GM12878 (cell line): ENCODE measurements at regions not wholly inside any gene's neighbourhood (a gene's known extent, or its start where the extent isn't known, plus 50 kb on each side); places are given as distances from the start of the nearest gene placed in this dataset.

Source experiments
- ATAC-seq: fragments of 200-7000 bp; cut with Tn5 transposase; 3 replicates; pipeline ENCODE4 v1.9.1; 2020; ENCODE audit warnings: mild to moderate bottlenecking, moderate library complexity
- BruUV-seq: library from RNA; stranded (reverse); fragments of 400-500 nt; replicated peaks from 2 replicates; lab custom pipeline; 2021; lab: Mats Ljungman, UMichigan
- CTCF ChIA-PET: fragments of 300-600 bp; sonication (Branson Sonifier 250); formaldehyde crosslinking; extraction: SDS; loops from one replicate; lab custom pipeline; 2021; ENCODE audit warnings: inconsistent platforms; lab: Yijun Ruan, JAX
- POLR2A ChIA-PET: fragments of 350-600 bp; formaldehyde crosslinking; extraction: SDS; loops from one replicate; lab custom pipeline; 2021; ENCODE audit warnings: inconsistent platforms; lab: Charles Lee
- RAD21 ChIA-PET: fragments of 300-600 bp; sonication (Branson Sonifier 250); formaldehyde crosslinking; loops from one replicate; lab custom pipeline; 2023; ENCODE audit warnings: antibody characterized with exemption; ENCODE audit not compliant: unreplicated experiment; lab: Charles Lee
- SMC1A ChIA-PET: fragments of 300-600 bp; sonication (Branson Sonifier 250); formaldehyde crosslinking; loops from one replicate; lab custom pipeline; 2023; ENCODE audit not compliant: unreplicated experiment, uncharacterized antibody; lab: Charles Lee
- DNase-seq: peaks from one replicate; pipeline ENCODE4 v3.0.0-alpha.2; 2011; ENCODE audit warnings: low read depth, low spot score
- FAIRE-seq: peaks from 3 replicates; lab custom pipeline; 2011; peaks lifted over from hg19 to GRCh38; lab: Jason Lieb, UNC
- H2AFZ ChIP-seq: 2 replicates; pipeline ENCODE4 v1.6.0; 2011; ENCODE audit warnings: low read depth, low read length, control low read depth; ENCODE audit not compliant: control insufficient read depth
- H3K27ac ChIP-seq: 2 replicates; pipeline ENCODE4 v1.5.1; 2011; ENCODE audit warnings: control low read depth; ENCODE audit not compliant: control insufficient read depth, insufficient read depth
- H3K27me3 ChIP-seq, 2 experiments: replicated peaks in 1 of 2; 2 replicates each; pipeline versions ENCODE4 v1.6.0 to v1.6.1; 2011; ENCODE audit warnings: low read length in 1 of 2; ENCODE audit not compliant: control insufficient read depth in 2 of 2, insufficient read depth in 2 of 2
- H3K36me3 ChIP-seq, 2 experiments: 2 replicates each; pipeline ENCODE4 v1.5.1; 2011; ENCODE audit warnings: low read length in 1 of 2; ENCODE audit not compliant: control insufficient read depth in 2 of 2, insufficient read depth in 2 of 2
- H3K4me1 ChIP-seq: 2 replicates; pipeline ENCODE4 v1.6.1; 2011; ENCODE audit warnings: mild to moderate bottlenecking, low read length, moderate library complexity, mixed read lengths; ENCODE audit not compliant: control insufficient read depth, insufficient read depth
- H3K4me2 ChIP-seq: 2 replicates; pipeline ENCODE4 v1.6.0; 2011; ENCODE audit warnings: control low read depth; ENCODE audit not compliant: control insufficient read depth, insufficient read depth
- H3K4me3 ChIP-seq: fragments of 200-600 bp; sonication (generic); 2 replicates; pipeline ENCODE4 v1.5.1; 2016
- H3K79me2 ChIP-seq: 2 replicates; pipeline ENCODE4 v1.6.0; 2011; ENCODE audit warnings: low read length; ENCODE audit not compliant: control insufficient read depth, insufficient read depth
- H3K9ac ChIP-seq: 2 replicates; pipeline ENCODE4 v1.8.0; 2011; ENCODE audit warnings: low read length, control low read depth, mixed read lengths; ENCODE audit not compliant: control insufficient read depth, insufficient read depth
- H3K9me3 ChIP-seq: replicated peaks from 3 replicates; pipeline ENCODE4 v1.5.1; 2011; ENCODE audit warnings: mild to moderate bottlenecking, low read length; ENCODE audit not compliant: control insufficient read depth, insufficient read depth
- H4K20me1 ChIP-seq: 2 replicates; pipeline ENCODE4 v1.6.0; 2011; ENCODE audit not compliant: control insufficient read depth, insufficient read depth
- ASH2L ChIP-seq: fragments of 300-600, 200-600 bp; sonication (generic); IDR thresholded peaks from 2 replicates; pipeline ENCODE4 v1.6.1; 2017; ENCODE audit warnings: low read depth, mild to moderate bottlenecking, borderline replicate concordance
- KDM1A ChIP-seq: fragments of 200-600 bp; sonication (generic); IDR thresholded peaks from 2 replicates; pipeline ENCODE4 v1.6.1; 2016; ENCODE audit warnings: borderline replicate concordance
- KLF5 ChIP-seq: fragments of 450-650 bp; IDR thresholded peaks from 2 replicates; pipeline ENCODE4 v1.6.1; 2014; ENCODE audit warnings: mild to moderate bottlenecking; ENCODE audit not compliant: partially characterized antibody
- MEF2A ChIP-seq: IDR thresholded peaks from 2 replicates; pipeline ENCODE4 v1.6.1; 2011; ENCODE audit warnings: low read depth, mild to moderate bottlenecking, low read length, moderate library complexity; ENCODE audit not compliant: insufficient read depth
- NFYB ChIP-seq: IDR thresholded peaks from 2 replicates; pipeline ENCODE4 v1.6.1; 2011; ENCODE audit warnings: low read depth, mild to moderate bottlenecking, low read length, improper control_type of control experiment, moderate library complexity; ENCODE audit not compliant: insufficient read depth
- POLR2AphosphoS5 ChIP-seq: IDR thresholded peaks from 2 replicates; pipeline ENCODE4 v1.6.1; 2011; ENCODE audit warnings: mild to moderate bottlenecking, low read length, inconsistent platforms
- WGBS: methylation state at CpG from one replicate; pipeline ENCODE4 v1.1.6; 2016; ENCODE audit warnings: low lambda C conversion rate; ENCODE audit not compliant: insufficient replicate concordance, insufficient coverage; ENCODE audit errors: missing lambda C conversion rate; 5-methylcytosine and 5-hydroxymethylcytosine counted together
- in situ Hi-C: fragments of 300-500 bp; cut with MboI; formaldehyde crosslinking; loops from 9 replicates; pipeline ENCODE4 v1.14.3; 2018; ENCODE audit warnings: mixed read lengths
- intact Hi-C: fragments of 100-400 bp; cut with micrococcal nuclease; formaldehyde crosslinking; loops from one replicate; pipeline ENCODE4 v1.14.2; 2022; ENCODE audit not compliant: unreplicated experiment
- TF ChIP-seq, protein P1 (sequence below): fragments of 450-650 bp; IDR thresholded peaks from 2 replicates; pipeline ENCODE4 v1.6.1; 2017; ENCODE audit warnings: mild to moderate bottlenecking, moderate library complexity
- TF ChIP-seq, protein P2 (sequence below): IDR thresholded peaks from 2 replicates; pipeline ENCODE4 v1.6.1; 2011; ENCODE audit warnings: borderline replicate concordance, low read depth, mild to moderate bottlenecking, moderate library complexity, low read length; ENCODE audit not compliant: insufficient read depth, poor library complexity, severe bottlenecking
- TF ChIP-seq, protein P3 (sequence below): fragments of 450-650 bp; IDR thresholded peaks from 2 replicates; pipeline ENCODE4 v1.6.1; 2016; ENCODE audit warnings: mild to moderate bottlenecking, moderate library complexity, borderline replicate concordance
- TF ChIP-seq, protein P4 (sequence below): fragments of 450-650 bp; IDR thresholded peaks from 2 replicates; pipeline ENCODE4 v1.6.1; 2018; ENCODE audit warnings: borderline replicate concordance, mild to moderate bottlenecking; ENCODE audit not compliant: partially characterized antibody

DNA sequence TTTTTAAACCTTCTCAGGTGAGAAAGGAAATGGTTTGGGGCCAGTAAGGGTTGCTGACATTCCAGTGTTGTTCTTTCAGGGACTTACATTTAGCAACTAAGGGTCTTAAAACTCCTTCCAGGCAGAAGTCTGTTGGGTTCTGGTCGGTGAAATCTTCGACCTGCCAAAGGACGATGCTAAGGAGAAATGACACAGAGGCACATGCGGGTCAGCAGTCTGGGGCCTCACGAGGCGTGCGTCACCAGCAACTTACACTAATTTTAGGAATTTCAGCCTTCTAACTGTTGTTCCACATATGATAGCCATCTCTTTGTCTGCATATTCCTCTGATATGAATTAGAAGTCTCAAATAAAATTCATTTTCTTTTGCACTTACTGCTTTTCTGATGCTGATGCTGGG lies 64.1 kb upstream of the TMEM108 start (continued):
- TF ChIP-seq, protein P1, sequence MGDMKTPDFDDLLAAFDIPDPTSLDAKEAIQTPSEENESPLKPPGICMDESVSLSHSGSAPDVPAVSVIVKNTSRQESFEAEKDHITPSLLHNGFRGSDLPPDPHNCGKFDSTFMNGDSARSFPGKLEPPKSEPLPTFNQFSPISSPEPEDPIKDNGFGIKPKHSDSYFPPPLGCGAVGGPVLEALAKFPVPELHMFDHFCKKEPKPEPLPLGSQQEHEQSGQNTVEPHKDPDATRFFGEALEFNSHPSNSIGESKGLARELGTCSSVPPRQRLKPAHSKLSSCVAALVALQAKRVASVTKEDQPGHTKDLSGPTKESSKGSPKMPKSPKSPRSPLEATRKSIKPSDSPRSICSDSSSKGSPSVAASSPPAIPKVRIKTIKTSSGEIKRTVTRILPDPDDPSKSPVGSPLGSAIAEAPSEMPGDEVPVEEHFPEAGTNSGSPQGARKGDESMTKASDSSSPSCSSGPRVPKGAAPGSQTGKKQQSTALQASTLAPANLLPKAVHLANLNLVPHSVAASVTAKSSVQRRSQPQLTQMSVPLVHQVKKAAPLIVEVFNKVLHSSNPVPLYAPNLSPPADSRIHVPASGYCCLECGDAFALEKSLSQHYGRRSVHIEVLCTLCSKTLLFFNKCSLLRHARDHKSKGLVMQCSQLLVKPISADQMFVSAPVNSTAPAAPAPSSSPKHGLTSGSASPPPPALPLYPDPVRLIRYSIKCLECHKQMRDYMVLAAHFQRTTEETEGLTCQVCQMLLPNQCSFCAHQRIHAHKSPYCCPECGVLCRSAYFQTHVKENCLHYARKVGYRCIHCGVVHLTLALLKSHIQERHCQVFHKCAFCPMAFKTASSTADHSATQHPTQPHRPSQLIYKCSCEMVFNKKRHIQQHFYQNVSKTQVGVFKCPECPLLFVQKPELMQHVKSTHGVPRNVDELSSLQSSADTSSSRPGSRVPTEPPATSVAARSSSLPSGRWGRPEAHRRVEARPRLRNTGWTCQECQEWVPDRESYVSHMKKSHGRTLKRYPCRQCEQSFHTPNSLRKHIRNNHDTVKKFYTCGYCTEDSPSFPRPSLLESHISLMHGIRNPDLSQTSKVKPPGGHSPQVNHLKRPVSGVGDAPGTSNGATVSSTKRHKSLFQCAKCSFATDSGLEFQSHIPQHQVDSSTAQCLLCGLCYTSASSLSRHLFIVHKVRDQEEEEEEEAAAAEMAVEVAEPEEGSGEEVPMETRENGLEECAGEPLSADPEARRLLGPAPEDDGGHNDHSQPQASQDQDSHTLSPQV: no peak
- TF ChIP-seq, protein P2, sequence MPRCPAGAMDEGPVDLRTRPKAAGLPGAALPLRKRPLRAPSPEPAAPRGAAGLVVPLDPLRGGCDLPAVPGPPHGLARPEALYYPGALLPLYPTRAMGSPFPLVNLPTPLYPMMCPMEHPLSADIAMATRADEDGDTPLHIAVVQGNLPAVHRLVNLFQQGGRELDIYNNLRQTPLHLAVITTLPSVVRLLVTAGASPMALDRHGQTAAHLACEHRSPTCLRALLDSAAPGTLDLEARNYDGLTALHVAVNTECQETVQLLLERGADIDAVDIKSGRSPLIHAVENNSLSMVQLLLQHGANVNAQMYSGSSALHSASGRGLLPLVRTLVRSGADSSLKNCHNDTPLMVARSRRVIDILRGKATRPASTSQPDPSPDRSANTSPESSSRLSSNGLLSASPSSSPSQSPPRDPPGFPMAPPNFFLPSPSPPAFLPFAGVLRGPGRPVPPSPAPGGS: no peak
- TF ChIP-seq ASH2L: no peak

DNA sequence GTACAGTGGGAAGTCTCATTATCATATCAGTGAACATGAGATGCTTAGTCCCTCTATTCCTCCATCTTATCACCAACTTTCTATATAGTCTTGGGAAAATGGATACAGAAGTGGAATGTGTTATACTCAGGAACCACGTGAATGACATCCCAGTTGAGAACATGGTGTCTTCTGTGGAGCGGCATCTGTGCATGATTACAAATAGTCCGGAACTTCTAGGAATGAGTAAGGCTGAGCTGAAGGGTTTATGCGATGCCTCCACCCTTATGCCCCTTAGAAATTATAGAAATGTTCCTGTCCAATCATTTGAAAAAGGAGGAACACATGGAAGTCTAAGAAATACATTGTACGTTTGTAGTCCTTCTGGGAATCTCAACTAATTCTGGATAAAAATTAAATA lies 64.8 kb upstream of the TMEM108 start:
- no peak overlapping the region for H3K4me3 ChIP-seq
- no peak overlapping the region for H2AFZ ChIP-seq
- POLR2A ChIA-PET: no interaction called here
- SMC1A ChIA-PET: no interaction called here
- CTCF ChIA-PET: no interaction called here
- ATAC-seq (no peak), DNase-seq (no peak), FAIRE-seq (no peak)
- no peaks in the 10 kb centered on the region for H3K79me2 ChIP-seq
- H3K4me1 ChIP-seq: no peaks in the 10 kb centered on the region
- in situ Hi-C loops: no loop called here
- H3K9ac ChIP-seq: no peak overlapping the region
- H3K27me3 ChIP-seq: no peaks in the 10 kb centered on the region
- no peaks in the 10 kb centered on the region for H3K9me3 ChIP-seq
- BruUV-seq: no TSS peak
- H3K4me2 ChIP-seq: no peak overlapping the region
- no peak overlapping the region for H3K27ac ChIP-seq
- H4K20me1 ChIP-seq: no peaks in the 10 kb centered on the region
- intact Hi-C loops: no loop called here
- WGBS: 27% methylated on average over 5 of the region's 5 CpGs
- RAD21 ChIA-PET: no interaction called here
- H3K36me3 ChIP-seq: no peaks in the 10 kb centered on the region
- no peak for TF ChIP-seq KLF5
- TF ChIP-seq KDM1A: no peak
- TF ChIP-seq, protein P3, sequence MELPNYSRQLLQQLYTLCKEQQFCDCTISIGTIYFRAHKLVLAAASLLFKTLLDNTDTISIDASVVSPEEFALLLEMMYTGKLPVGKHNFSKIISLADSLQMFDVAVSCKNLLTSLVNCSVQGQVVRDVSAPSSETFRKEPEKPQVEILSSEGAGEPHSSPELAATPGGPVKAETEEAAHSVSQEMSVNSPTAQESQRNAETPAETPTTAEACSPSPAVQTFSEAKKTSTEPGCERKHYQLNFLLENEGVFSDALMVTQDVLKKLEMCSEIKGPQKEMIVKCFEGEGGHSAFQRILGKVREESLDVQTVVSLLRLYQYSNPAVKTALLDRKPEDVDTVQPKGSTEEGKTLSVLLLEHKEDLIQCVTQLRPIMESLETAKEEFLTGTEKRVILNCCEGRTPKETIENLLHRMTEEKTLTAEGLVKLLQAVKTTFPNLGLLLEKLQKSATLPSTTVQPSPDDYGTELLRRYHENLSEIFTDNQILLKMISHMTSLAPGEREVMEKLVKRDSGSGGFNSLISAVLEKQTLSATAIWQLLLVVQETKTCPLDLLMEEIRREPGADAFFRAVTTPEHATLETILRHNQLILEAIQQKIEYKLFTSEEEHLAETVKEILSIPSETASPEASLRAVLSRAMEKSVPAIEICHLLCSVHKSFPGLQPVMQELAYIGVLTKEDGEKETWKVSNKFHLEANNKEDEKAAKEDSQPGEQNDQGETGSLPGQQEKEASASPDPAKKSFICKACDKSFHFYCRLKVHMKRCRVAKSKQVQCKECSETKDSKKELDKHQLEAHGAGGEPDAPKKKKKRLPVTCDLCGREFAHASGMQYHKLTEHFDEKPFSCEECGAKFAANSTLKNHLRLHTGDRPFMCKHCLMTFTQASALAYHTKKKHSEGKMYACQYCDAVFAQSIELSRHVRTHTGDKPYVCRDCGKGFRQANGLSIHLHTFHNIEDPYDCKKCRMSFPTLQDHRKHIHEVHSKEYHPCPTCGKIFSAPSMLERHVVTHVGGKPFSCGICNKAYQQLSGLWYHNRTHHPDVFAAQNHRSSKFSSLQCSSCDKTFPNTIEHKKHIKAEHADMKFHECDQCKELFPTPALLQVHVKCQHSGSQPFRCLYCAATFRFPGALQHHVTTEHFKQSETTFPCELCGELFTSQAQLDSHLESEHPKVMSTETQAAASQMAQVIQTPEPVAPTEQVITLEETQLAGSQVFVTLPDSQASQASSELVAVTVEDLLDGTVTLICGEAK: no peak
- TF ChIP-seq, protein P4, sequence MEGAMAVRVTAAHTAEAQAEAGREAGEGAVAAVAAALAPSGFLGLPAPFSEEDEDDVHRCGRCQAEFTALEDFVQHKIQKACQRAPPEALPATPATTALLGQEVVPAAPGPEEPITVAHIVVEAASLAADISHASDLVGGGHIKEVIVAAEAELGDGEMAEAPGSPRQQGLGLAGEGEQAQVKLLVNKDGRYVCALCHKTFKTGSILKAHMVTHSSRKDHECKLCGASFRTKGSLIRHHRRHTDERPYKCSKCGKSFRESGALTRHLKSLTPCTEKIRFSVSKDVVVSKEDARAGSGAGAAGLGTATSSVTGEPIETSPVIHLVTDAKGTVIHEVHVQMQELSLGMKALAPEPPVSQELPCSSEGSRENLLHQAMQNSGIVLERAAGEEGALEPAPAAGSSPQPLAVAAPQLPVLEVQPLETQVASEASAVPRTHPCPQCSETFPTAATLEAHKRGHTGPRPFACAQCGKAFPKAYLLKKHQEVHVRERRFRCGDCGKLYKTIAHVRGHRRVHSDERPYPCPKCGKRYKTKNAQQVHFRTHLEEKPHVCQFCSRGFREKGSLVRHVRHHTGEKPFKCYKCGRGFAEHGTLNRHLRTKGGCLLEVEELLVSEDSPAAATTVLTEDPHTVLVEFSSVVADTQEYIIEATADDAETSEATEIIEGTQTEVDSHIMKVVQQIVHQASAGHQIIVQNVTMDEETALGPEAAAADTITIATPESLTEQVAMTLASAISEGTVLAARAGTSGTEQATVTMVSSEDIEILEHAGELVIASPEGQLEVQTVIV: no peak
- TF ChIP-seq MEF2A: no peak
- no peak for TF ChIP-seq POLR2AphosphoS5
- TF ChIP-seq NFYB: no peak
